WTC11 (cell line): ENCODE measurements at regions not wholly inside any gene's neighbourhood (a gene's known extent, or its start where the extent isn't known, plus 50 kb on each side); places are given as distances from the start of the nearest gene placed in this dataset.

Experiments used
- ATAC-seq: fragments of 200-7000 bp; cut with Tn5 transposase; 2 replicates; pipeline ENCODE4 v1.10.0; 2021; ENCODE audit warnings: mild to moderate bottlenecking, moderate library complexity
- CTCF ChIA-PET: fragments of 300-600 bp; sonication (Branson Sonifier 250); formaldehyde crosslinking; loops from one replicate; lab custom pipeline; 2021; ENCODE audit warnings: antibody characterized with exemption; lab: Charles Lee
- POLR2A ChIA-PET: fragments of 350-600 bp; sonication (Branson Sonifier 250); formaldehyde crosslinking; loops from one replicate; lab custom pipeline; 2021; ENCODE audit warnings: antibody characterized with exemption; lab: Charles Lee
- DNase-seq: peaks from one replicate; pipeline ENCODE4 v3.0.0; 2021; ENCODE audit warnings: low spot score
- H3K27ac Mint-ChIP-seq: 2 replicates; pipeline ENCODE4 v1.8.0; 2021; ENCODE audit warnings: mixed read lengths
- H3K27me3 Mint-ChIP-seq: 2 replicates; pipeline ENCODE4 v1.8.0; 2021; ENCODE audit warnings: low read depth, mild to moderate bottlenecking, moderate library complexity, mixed read lengths
- H3K36me3 Mint-ChIP-seq: 2 replicates; pipeline ENCODE4 v1.8.0; 2021; ENCODE audit warnings: mixed read lengths
- H3K4me1 Mint-ChIP-seq: 2 replicates; pipeline ENCODE4 v1.8.0; 2022; ENCODE audit warnings: mixed read lengths
- H3K4me3 Mint-ChIP-seq: 2 replicates; pipeline ENCODE4 v1.8.0; 2021; ENCODE audit warnings: mild to moderate bottlenecking, moderate library complexity, mixed read lengths
- H3K9me3 Mint-ChIP-seq: 2 replicates; pipeline ENCODE4 v1.8.0; 2021; ENCODE audit warnings: mixed read lengths
- ELF4 ChIP-seq: sonication (generic); formaldehyde crosslinking; IDR thresholded peaks from 2 replicates; pipeline ENCODE4 v1.8.1; 2022; ENCODE audit warnings: low read depth, mild to moderate bottlenecking, moderate library complexity, missing genetic modification reagents
- ETV6 ChIP-seq: sonication (generic); formaldehyde crosslinking; IDR thresholded peaks from 2 replicates; pipeline ENCODE4 v1.8.1; 2022; ENCODE audit warnings: mild to moderate bottlenecking, missing genetic modification reagents
- GTF2I ChIP-seq: fragments of 250-450 bp; sonication (Bioruptor Pico); conservative IDR thresholded peaks from 2 replicates; pipeline ENCODE4 v1.4.0; 2021; ENCODE audit warnings: mild to moderate bottlenecking
- HMGA2 ChIP-seq: fragments of 250-450 bp; sonication (Bioruptor Pico); IDR thresholded peaks from 2 replicates; pipeline ENCODE4 v1.4.0; 2021; ENCODE audit warnings: mild to moderate bottlenecking, moderate library complexity
- IRF2 ChIP-seq: sonication (generic); formaldehyde crosslinking; IDR thresholded peaks from 2 replicates; pipeline ENCODE4 v1.8.0; 2022; ENCODE audit warnings: low read depth, missing genetic modification reagents, borderline replicate concordance
- KAT7 ChIP-seq: sonication (generic); formaldehyde crosslinking; IDR thresholded peaks from 2 replicates; pipeline ENCODE4 v1.8.1; 2023; ENCODE audit warnings: missing genetic modification reagents, mild to moderate bottlenecking, borderline replicate concordance
- NFE2L1 ChIP-seq: sonication (generic); formaldehyde crosslinking; IDR thresholded peaks from 2 replicates; pipeline ENCODE4 v1.8.1; 2023; ENCODE audit warnings: missing genetic modification reagents
- NR2C2 ChIP-seq: sonication (generic); formaldehyde crosslinking; IDR thresholded peaks from 2 replicates; pipeline ENCODE4 v1.8.0; 2022; ENCODE audit warnings: mild to moderate bottlenecking, missing genetic modification reagents
- RELA ChIP-seq: sonication (generic); formaldehyde crosslinking; IDR thresholded peaks from 2 replicates; pipeline ENCODE4 v1.8.1; 2022; ENCODE audit warnings: missing genetic modification reagents, mild to moderate bottlenecking, borderline replicate concordance
- TEAD1 ChIP-seq: sonication (generic); formaldehyde crosslinking; IDR thresholded peaks from 2 replicates; pipeline ENCODE4 v1.8.0; 2022; ENCODE audit warnings: mild to moderate bottlenecking, missing genetic modification reagents
- TEAD4 ChIP-seq: sonication (generic); formaldehyde crosslinking; IDR thresholded peaks from 2 replicates; pipeline ENCODE4 v1.8.0; 2022; ENCODE audit warnings: mild to moderate bottlenecking, missing genetic modification reagents
- ZNF232 ChIP-seq: sonication (generic); formaldehyde crosslinking; IDR thresholded peaks from 2 replicates; pipeline ENCODE4 v1.8.0; 2022; ENCODE audit warnings: mild to moderate bottlenecking, missing genetic modification reagents
- ZNF396 ChIP-seq: fragments of 250-450 bp; sonication (Bioruptor Pico); IDR thresholded peaks from 2 replicates; pipeline ENCODE4 v1.8.0; 2021; ENCODE audit warnings: mild to moderate bottlenecking, moderate library complexity, borderline replicate concordance
- ZNF423 ChIP-seq: fragments of 250-450 bp; sonication (Bioruptor Pico); IDR thresholded peaks from 2 replicates; pipeline ENCODE4 v2.1.2; 2022; ENCODE audit warnings: mild to moderate bottlenecking, moderate library complexity
- TF ChIP-seq, protein P1 (sequence below): sonication (generic); formaldehyde crosslinking; IDR thresholded peaks from 2 replicates; pipeline ENCODE4 v1.8.1; 2023; ENCODE audit warnings: mild to moderate bottlenecking, missing genetic modification reagents
- TF ChIP-seq, protein P2 (sequence below): sonication (generic); formaldehyde crosslinking; IDR thresholded peaks from 2 replicates; pipeline ENCODE4 v1.8.1; 2023; ENCODE audit warnings: mild to moderate bottlenecking, missing genetic modification reagents, borderline replicate concordance
- TF ChIP-seq, protein P3 (sequence below): sonication (generic); formaldehyde crosslinking; IDR thresholded peaks from 2 replicates; pipeline ENCODE4 v1.8.0; 2022; ENCODE audit warnings: mild to moderate bottlenecking, missing genetic modification reagents
- TF ChIP-seq, protein P4 (sequence below): sonication (generic); formaldehyde crosslinking; conservative IDR thresholded peaks from 2 replicates; pipeline ENCODE4 v1.8.1; 2023; ENCODE audit warnings: mild to moderate bottlenecking, low read depth, missing genetic modification reagents, moderate library complexity
- TF ChIP-seq, protein P5 (sequence below): sonication (generic); formaldehyde crosslinking; conservative IDR thresholded peaks from 2 replicates; pipeline ENCODE4 v1.8.1; 2022; ENCODE audit warnings: mild to moderate bottlenecking, missing genetic modification reagents
- TF ChIP-seq, protein P6 (sequence below): sonication (generic); formaldehyde crosslinking; IDR thresholded peaks from 2 replicates; pipeline ENCODE4 v1.8.0; 2022; ENCODE audit warnings: missing genetic modification reagents

DNA sequence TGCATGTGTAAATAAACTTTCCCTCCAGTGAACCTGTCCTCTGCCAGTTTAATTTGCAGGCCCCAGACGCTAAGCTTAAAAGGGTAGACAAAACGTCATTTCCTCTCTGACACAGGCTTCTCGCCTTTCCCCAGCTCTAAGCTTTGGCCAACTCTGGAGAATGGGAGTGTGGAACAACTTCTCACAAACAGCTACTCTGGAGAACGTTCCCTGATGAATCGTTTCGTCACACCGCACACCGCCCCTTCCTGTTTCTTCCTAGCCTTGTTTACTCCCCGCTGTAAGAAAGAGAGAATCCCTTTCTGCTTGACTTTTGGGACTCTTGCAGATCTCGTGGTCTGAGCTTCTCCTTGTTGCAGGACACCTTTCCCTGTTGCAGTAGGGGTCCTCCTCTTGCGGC, 564.2 kb downstream of the TCERG1L start:
- no peak for DNase-seq
- Mint-ChIP-seq H3K9me3 (peaks cover 59% of the 10 kb centered on the region), H3K36me3 (peaks cover 61% of the 10 kb centered on the region), H3K27me3 (peaks cover 9% of the 10 kb centered on the region), H3K4me3 (no peak overlapping the region), H3K27ac (no peak overlapping the region), H3K4me1 (peaks cover 12% of the 10 kb centered on the region)
- CTCF ChIA-PET: no interaction called here
- ATAC-seq: no peak
- TF ChIP-seq, protein P1, sequence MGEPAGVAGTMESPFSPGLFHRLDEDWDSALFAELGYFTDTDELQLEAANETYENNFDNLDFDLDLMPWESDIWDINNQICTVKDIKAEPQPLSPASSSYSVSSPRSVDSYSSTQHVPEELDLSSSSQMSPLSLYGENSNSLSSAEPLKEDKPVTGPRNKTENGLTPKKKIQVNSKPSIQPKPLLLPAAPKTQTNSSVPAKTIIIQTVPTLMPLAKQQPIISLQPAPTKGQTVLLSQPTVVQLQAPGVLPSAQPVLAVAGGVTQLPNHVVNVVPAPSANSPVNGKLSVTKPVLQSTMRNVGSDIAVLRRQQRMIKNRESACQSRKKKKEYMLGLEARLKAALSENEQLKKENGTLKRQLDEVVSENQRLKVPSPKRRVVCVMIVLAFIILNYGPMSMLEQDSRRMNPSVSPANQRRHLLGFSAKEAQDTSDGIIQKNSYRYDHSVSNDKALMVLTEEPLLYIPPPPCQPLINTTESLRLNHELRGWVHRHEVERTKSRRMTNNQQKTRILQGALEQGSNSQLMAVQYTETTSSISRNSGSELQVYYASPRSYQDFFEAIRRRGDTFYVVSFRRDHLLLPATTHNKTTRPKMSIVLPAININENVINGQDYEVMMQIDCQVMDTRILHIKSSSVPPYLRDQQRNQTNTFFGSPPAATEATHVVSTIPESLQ: no peak
- TF ChIP-seq HMGA2 (CRISPR knock-in tag) (no peak), ETV6 (CRISPR knock-in tag) (no peak), ELF4 (CRISPR knock-in tag) (no peak), IRF2 (CRISPR knock-in tag) (no peak), ZNF423 (CRISPR knock-in tag) (no peak), ZNF232 (no peak), NFE2L1 (no peak), NR2C2 (no peak)
- TF ChIP-seq, protein P2, sequence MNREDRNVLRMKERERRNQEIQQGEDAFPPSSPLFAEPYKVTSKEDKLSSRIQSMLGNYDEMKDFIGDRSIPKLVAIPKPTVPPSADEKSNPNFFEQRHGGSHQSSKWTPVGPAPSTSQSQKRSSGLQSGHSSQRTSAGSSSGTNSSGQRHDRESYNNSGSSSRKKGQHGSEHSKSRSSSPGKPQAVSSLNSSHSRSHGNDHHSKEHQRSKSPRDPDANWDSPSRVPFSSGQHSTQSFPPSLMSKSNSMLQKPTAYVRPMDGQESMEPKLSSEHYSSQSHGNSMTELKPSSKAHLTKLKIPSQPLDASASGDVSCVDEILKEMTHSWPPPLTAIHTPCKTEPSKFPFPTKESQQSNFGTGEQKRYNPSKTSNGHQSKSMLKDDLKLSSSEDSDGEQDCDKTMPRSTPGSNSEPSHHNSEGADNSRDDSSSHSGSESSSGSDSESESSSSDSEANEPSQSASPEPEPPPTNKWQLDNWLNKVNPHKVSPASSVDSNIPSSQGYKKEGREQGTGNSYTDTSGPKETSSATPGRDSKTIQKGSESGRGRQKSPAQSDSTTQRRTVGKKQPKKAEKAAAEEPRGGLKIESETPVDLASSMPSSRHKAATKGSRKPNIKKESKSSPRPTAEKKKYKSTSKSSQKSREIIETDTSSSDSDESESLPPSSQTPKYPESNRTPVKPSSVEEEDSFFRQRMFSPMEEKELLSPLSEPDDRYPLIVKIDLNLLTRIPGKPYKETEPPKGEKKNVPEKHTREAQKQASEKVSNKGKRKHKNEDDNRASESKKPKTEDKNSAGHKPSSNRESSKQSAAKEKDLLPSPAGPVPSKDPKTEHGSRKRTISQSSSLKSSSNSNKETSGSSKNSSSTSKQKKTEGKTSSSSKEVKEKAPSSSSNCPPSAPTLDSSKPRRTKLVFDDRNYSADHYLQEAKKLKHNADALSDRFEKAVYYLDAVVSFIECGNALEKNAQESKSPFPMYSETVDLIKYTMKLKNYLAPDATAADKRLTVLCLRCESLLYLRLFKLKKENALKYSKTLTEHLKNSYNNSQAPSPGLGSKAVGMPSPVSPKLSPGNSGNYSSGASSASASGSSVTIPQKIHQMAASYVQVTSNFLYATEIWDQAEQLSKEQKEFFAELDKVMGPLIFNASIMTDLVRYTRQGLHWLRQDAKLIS (CRISPR knock-in tag): no peak
- TF ChIP-seq, protein P3, sequence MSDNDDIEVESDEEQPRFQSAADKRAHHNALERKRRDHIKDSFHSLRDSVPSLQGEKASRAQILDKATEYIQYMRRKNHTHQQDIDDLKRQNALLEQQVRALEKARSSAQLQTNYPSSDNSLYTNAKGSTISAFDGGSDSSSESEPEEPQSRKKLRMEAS: no peak
- TF ChIP-seq, protein P4, sequence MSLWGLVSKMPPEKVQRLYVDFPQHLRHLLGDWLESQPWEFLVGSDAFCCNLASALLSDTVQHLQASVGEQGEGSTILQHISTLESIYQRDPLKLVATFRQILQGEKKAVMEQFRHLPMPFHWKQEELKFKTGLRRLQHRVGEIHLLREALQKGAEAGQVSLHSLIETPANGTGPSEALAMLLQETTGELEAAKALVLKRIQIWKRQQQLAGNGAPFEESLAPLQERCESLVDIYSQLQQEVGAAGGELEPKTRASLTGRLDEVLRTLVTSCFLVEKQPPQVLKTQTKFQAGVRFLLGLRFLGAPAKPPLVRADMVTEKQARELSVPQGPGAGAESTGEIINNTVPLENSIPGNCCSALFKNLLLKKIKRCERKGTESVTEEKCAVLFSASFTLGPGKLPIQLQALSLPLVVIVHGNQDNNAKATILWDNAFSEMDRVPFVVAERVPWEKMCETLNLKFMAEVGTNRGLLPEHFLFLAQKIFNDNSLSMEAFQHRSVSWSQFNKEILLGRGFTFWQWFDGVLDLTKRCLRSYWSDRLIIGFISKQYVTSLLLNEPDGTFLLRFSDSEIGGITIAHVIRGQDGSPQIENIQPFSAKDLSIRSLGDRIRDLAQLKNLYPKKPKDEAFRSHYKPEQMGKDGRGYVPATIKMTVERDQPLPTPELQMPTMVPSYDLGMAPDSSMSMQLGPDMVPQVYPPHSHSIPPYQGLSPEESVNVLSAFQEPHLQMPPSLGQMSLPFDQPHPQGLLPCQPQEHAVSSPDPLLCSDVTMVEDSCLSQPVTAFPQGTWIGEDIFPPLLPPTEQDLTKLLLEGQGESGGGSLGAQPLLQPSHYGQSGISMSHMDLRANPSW (CRISPR knock-in tag): no peak
- TF ChIP-seq, protein P5, sequence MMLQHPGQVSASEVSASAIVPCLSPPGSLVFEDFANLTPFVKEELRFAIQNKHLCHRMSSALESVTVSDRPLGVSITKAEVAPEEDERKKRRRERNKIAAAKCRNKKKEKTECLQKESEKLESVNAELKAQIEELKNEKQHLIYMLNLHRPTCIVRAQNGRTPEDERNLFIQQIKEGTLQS (CRISPR knock-in tag): no peak
- POLR2A ChIA-PET: no interaction called here

DNA sequence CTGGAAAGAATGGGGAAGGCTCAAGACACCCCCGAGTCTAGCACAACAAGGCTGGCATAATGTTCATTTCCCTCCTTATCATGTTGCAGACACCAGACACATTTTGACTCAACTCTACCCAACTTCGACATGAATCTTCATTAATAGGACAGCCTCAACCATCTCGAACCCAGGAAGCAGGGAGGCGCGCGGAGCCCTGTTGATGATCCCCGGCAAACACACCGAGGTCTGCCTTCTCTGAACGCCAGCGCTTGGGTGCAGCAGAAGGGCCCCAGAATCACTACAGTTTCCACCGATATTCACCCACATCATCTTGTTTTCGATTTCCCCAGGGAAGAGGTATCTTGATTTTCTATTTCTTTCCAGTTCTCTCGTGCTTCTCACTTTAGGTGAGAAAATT, 563.6 kb downstream of the TCERG1L start:
- ATAC-seq: no peak
- H3K27me3 Mint-ChIP-seq: peaks cover 9% of the 10 kb centered on the region
- ChIA-PET CTCF (no interaction called here), POLR2A (no interaction called here)
- H3K27ac Mint-ChIP-seq: no peak overlapping the region
- H3K9me3 Mint-ChIP-seq: peaks cover 58% of the 10 kb centered on the region
- H3K4me1 Mint-ChIP-seq: peaks cover 12% of the 10 kb centered on the region
- H3K4me3 Mint-ChIP-seq: no peak overlapping the region
- peaks cover 60% of the 10 kb centered on the region for H3K36me3 Mint-ChIP-seq
- no peak for DNase-seq
- TF ChIP-seq KAT7 (CRISPR knock-in tag) (no peak), ZNF396 (CRISPR knock-in tag) (no peak), GTF2I (no peak), TEAD4 (CRISPR knock-in tag) (no peak), TEAD1 (CRISPR knock-in tag) (no peak), RELA (CRISPR knock-in tag) (no peak)
- TF ChIP-seq, protein P2 (CRISPR knock-in tag): no peak
- TF ChIP-seq, protein P6, sequence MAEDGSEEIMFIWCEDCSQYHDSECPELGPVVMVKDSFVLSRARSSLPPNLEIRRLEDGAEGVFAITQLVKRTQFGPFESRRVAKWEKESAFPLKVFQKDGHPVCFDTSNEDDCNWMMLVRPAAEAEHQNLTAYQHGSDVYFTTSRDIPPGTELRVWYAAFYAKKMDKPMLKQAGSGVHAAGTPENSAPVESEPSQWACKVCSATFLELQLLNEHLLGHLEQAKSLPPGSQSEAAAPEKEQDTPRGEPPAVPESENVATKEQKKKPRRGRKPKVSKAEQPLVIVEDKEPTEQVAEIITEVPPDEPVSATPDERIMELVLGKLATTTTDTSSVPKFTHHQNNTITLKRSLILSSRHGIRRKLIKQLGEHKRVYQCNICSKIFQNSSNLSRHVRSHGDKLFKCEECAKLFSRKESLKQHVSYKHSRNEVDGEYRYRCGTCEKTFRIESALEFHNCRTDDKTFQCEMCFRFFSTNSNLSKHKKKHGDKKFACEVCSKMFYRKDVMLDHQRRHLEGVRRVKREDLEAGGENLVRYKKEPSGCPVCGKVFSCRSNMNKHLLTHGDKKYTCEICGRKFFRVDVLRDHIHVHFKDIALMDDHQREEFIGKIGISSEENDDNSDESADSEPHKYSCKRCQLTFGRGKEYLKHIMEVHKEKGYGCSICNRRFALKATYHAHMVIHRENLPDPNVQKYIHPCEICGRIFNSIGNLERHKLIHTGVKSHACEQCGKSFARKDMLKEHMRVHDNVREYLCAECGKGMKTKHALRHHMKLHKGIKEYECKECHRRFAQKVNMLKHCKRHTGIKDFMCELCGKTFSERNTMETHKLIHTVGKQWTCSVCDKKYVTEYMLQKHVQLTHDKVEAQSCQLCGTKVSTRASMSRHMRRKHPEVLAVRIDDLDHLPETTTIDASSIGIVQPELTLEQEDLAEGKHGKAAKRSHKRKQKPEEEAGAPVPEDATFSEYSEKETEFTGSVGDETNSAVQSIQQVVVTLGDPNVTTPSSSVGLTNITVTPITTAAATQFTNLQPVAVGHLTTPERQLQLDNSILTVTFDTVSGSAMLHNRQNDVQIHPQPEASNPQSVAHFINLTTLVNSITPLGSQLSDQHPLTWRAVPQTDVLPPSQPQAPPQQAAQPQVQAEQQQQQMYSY (CRISPR knock-in tag): no peak
